GM18868 (cell line): ENCODE measurements at regions not wholly inside any gene's neighbourhood (a gene's known extent, or its start where the extent isn't known, plus 50 kb on each side); places are given as distances from the start of the nearest gene placed in this dataset.

Experiments used
- ATAC-seq: cut with Tn5 transposase; IDR thresholded peaks from one replicate; pipeline ENCODE4 v1.9.1; 2021; ENCODE audit warnings: mild to moderate bottlenecking, moderate library complexity; ENCODE audit not compliant: unreplicated experiment

GRCh38 chr14:66143387-66144112 lies 342.6 kb upstream of the CCDC196 start:
- no peak for ATAC-seq

GRCh38 chr14:66152302-66152701 lies 333.9 kb upstream of the CCDC196 start:
- ATAC-seq, result no peak

- no peak for ATAC-seq
These were observed 333.4 kb upstream of the CCDC196 start for GRCh38 chr14:66152747-66153146.

- ATAC-seq, result no peak
These were observed 323.1 kb upstream of the CCDC196 start for GRCh38 chr14:66163023-66163422.

- no peak for ATAC-seq
These were observed 320.8 kb upstream of the CCDC196 start for GRCh38 chr14:66165337-66165736.

GRCh38 chr14:66174453-66174891 lies 311.7 kb upstream of the CCDC196 start:
- no peak for ATAC-seq

- no peak for ATAC-seq
These were observed 308.2 kb upstream of the CCDC196 start for GRCh38 chr14:66177935-66178334.

GRCh38 chr14:66196670-66197069 lies 289.5 kb upstream of the CCDC196 start:
- ATAC-seq, result no peak

GRCh38 chr14:66197276-66197675 lies 288.9 kb upstream of the CCDC196 start:
- ATAC-seq, result no peak

- no peak for ATAC-seq
These were observed 279.6 kb upstream of the CCDC196 start for GRCh38 chr14:66206554-66206953.

GRCh38 chr14:66216763-66217162 lies 269.4 kb upstream of the CCDC196 start:
- ATAC-seq, result no peak

GRCh38 chr14:66219886-66220285 lies 266.3 kb upstream of the CCDC196 start:
- ATAC-seq, result no peak

- ATAC-seq, result no peak
These were observed 261.5 kb upstream of the CCDC196 start for GRCh38 chr14:66224492-66225178.

- ATAC-seq, result no peak
These were observed 260.8 kb upstream of the CCDC196 start for GRCh38 chr14:66225337-66225736.

GRCh38 chr14:66228267-66228970 lies 257.8 kb upstream of the CCDC196 start:
- ATAC-seq, result no peak

- ATAC-seq, result peak; percentile 62
These were observed 254.4 kb upstream of the CCDC196 start for GRCh38 chr14:66231820-66232219.

GRCh38 chr14:66233591-66233990 lies 252.6 kb upstream of the CCDC196 start:
- no peak for ATAC-seq

GRCh38 chr14:66234411-66234810 lies 251.8 kb upstream of the CCDC196 start:
- no peak for ATAC-seq

GRCh38 chr14:66237741-66238140 lies 248.4 kb upstream of the CCDC196 start:
- ATAC-seq, result no peak

GRCh38 chr14:66238969-66239368 lies 247.2 kb upstream of the CCDC196 start:
- no peak for ATAC-seq

- no peak for ATAC-seq
These were observed 246.6 kb upstream of the CCDC196 start for GRCh38 chr14:66239589-66239988.

GRCh38 chr14:66240105-66240504 lies 246.1 kb upstream of the CCDC196 start:
- ATAC-seq, result no peak
